Neural progenitor cell (in vitro differentiated cells): ENCODE measurements at regions not wholly inside any gene's neighbourhood (a gene's known extent, or its start where the extent isn't known, plus 50 kb on each side); places are given as distances from the start of the nearest gene placed in this dataset.

Experiments
- EZH2 ChIP-seq: fragments of 200-600 bp; sonication (generic); IDR thresholded peaks from 2 replicates; pipeline ENCODE4 v1.6.1; 2017; ENCODE audit warnings: antibody characterized with exemption, mild to moderate bottlenecking, moderate library complexity
- EZH2phosphoT487 ChIP-seq: fragments of 200-600 bp; sonication (generic); IDR thresholded peaks from 2 replicates; pipeline ENCODE4 v1.6.1; 2017; ENCODE audit warnings: antibody characterized with exemption
- TF ChIP-seq, protein P1 (sequence below): fragments of 200-600 bp; sonication (generic); IDR thresholded peaks from 2 replicates; pipeline ENCODE4 v1.5.1; 2017; ENCODE audit warnings: antibody characterized with exemption, mild to moderate bottlenecking

DNA sequence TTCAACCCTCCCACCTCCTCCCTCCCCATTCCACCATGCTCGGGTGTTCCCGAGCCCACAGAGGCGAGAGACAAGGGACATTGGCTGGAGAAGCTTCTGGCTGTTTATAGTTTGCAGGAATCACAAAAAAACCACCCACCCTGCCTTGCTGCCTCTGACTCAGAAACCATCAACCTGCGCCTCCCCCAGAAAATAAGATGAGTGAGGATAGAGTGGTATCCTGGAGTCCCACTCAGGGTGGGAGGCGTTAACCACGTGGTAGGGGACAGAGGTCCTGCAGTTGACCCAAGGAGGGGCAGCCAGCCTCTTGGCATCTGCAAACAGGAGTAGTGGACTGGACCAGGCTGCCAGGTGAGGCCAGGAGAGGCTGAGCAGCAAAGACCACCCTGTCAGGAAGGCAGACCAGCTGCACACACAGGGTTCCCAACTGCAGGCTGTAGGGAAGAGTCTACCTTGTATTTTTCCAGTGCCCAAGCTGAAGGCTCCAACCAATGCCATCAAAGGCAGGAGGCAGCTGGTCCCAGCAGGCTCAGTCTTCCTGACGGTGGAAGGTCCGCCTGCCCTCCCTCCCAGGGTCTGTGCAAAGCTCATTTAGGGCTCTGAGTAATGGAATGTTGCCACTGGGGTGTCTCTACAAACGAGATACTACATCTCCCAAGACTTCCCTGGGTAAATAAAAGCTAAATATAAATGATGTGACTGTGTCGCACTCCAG lies 201.5 kb upstream of the TNRC6C start:
- no peak for TF ChIP-seq EZH2phosphoT487
- TF ChIP-seq, protein P1, sequence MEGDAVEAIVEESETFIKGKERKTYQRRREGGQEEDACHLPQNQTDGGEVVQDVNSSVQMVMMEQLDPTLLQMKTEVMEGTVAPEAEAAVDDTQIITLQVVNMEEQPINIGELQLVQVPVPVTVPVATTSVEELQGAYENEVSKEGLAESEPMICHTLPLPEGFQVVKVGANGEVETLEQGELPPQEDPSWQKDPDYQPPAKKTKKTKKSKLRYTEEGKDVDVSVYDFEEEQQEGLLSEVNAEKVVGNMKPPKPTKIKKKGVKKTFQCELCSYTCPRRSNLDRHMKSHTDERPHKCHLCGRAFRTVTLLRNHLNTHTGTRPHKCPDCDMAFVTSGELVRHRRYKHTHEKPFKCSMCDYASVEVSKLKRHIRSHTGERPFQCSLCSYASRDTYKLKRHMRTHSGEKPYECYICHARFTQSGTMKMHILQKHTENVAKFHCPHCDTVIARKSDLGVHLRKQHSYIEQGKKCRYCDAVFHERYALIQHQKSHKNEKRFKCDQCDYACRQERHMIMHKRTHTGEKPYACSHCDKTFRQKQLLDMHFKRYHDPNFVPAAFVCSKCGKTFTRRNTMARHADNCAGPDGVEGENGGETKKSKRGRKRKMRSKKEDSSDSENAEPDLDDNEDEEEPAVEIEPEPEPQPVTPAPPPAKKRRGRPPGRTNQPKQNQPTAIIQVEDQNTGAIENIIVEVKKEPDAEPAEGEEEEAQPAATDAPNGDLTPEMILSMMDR, result no peak
- TF ChIP-seq EZH2, result no peak
